ENCODE measurements at regions not wholly inside any gene's neighbourhood (a gene's known extent, or its start where the extent isn't known, plus 50 kb on each side); places are given as distances from the start of the nearest gene placed in this dataset.

GRCh38 chr12:16833376-16834015, 227.5 kb upstream of the LMO3 start:
- intact Hi-C loops (cut with DNase I; ENCODE audit: low total_unique reads), result no loop called here
- no peaks in the 10 kb centered on the region for H3K36me3 ChIP-seq
- no peak overlapping the region for H3K4me3 ChIP-seq
- no peaks in the 10 kb centered on the region for H3K4me1 ChIP-seq
- no peak for TF ChIP-seq CTCF (IDR thresholded peaks at IDR 0.05)
- DNase-seq, result no peak
- H3K27ac ChIP-seq, result no peak overlapping the region
- no peaks in the 10 kb centered on the region for H3K9me3 ChIP-seq
- no peaks in the 10 kb centered on the region for H3K27me3 ChIP-seq

- intact Hi-C loops (cut with DNase I; ENCODE audit: low total_unique reads), result no loop called here
- no peak for DNase-seq
- TF ChIP-seq CTCF (IDR thresholded peaks at IDR 0.05), result no peak
- no peak overlapping the region for H3K27ac ChIP-seq
- no peak overlapping the region for H3K4me3 ChIP-seq
- no peaks in the 10 kb centered on the region for H3K36me3 ChIP-seq
- H3K9me3 ChIP-seq, result no peaks in the 10 kb centered on the region
- no peaks in the 10 kb centered on the region for H3K27me3 ChIP-seq
- H3K4me1 ChIP-seq, result no peaks in the 10 kb centered on the region
Measured at GRCh38 chr12:16828891-16829290, 222.9 kb upstream of the LMO3 start.

- DNase-seq, result no peak
- no peak for TF ChIP-seq CTCF (IDR thresholded peaks at IDR 0.05)
- Histone ChIP-seq H3K27me3 (no peaks in the 10 kb centered on the region), H3K9me3 (no peaks in the 10 kb centered on the region), H3K4me3 (no peak overlapping the region), H3K4me1 (no peaks in the 10 kb centered on the region), H3K36me3 (no peaks in the 10 kb centered on the region), H3K27ac (no peak overlapping the region)
- intact Hi-C loops (cut with DNase I; ENCODE audit: low total_unique reads), result no loop called here
Measured at GRCh38 chr12:16807731-16808130, 201.8 kb upstream of the LMO3 start.

GRCh38 chr12:16796168-16796567, 190.2 kb upstream of the LMO3 start:
- H3K4me3 ChIP-seq, result no peak overlapping the region
- no peaks in the 10 kb centered on the region for H3K4me1 ChIP-seq
- H3K27ac ChIP-seq, result no peak overlapping the region
- H3K9me3 ChIP-seq, result no peaks in the 10 kb centered on the region
- intact Hi-C loops (cut with DNase I; ENCODE audit: low total_unique reads), result no loop called here
- TF ChIP-seq CTCF (IDR thresholded peaks at IDR 0.05), result no peak
- DNase-seq, result no peak
- H3K36me3 ChIP-seq, result no peaks in the 10 kb centered on the region
- no peaks in the 10 kb centered on the region for H3K27me3 ChIP-seq

GRCh38 chr12:16789204-16789790, 183.3 kb upstream of the LMO3 start:
- Histone ChIP-seq H3K27me3 (no peaks in the 10 kb centered on the region), H3K36me3 (no peaks in the 10 kb centered on the region), H3K9me3 (no peaks in the 10 kb centered on the region), H3K4me3 (no peak overlapping the region), H3K27ac (no peak overlapping the region), H3K4me1 (no peaks in the 10 kb centered on the region)
- intact Hi-C loops (cut with DNase I; ENCODE audit: low total_unique reads), result no loop called here
- TF ChIP-seq CTCF (IDR thresholded peaks at IDR 0.05), result no peak
- DNase-seq, result no peak

Data from tibial artery (tissue), 4 donors.